ENCODE measurements at regions not wholly inside any gene's neighbourhood (a gene's known extent, or its start where the extent isn't known, plus 50 kb on each side); places are given as distances from the start of the nearest gene placed in this dataset.

DNA sequence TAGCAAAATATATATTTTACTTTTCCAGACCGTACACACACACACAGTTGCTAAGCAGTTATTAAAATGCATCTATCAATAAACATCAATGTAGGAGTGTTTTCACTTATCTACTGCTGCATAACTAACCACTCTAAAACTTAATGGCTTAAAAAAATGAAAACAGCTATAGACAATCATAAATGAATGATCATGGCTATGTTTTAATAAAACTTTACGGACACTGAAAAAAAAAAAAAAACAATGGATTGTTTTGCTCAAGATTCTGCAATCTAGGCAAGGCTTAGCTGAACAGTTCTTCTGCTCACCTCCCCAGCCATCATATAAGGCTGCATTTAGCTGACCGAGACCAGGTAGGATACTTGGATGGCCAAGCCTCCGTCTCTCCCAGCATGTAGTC lies 125.4 kb upstream of the CCDC28A start:
- no peak for TF ChIP-seq EZH2 (IDR thresholded peaks at IDR 0.05; ENCODE audit: insufficient read depth, poor library complexity, severe bottlenecking)
- TF ChIP-seq EZH2phosphoT487 (IDR thresholded peaks at IDR 0.05; ENCODE audit: insufficient read depth, low read depth) = no peak
